GM12873 (cell line): ENCODE measurements at regions not wholly inside any gene's neighbourhood (a gene's known extent, or its start where the extent isn't known, plus 50 kb on each side); places are given as distances from the start of the nearest gene placed in this dataset.

ENCODE experiments used
- CTCF ChIP-seq: IDR thresholded peaks from 2 replicates; pipeline ENCODE4 v1.5.1; 2012; ENCODE audit warnings: low read depth, mild to moderate bottlenecking, moderate library complexity, low read length, control low read depth; ENCODE audit not compliant: insufficient read depth; ENCODE audit errors: missing control alignments

GRCh38 chr5:2142456-2142954 is 259.8 kb upstream of the IRX4 start:
- TF ChIP-seq CTCF = no peak

GRCh38 chr5:2141254-2142000 is 258.7 kb upstream of the IRX4 start:
- no peak for TF ChIP-seq CTCF

GRCh38 chr5:2140501-2141175 is 257.9 kb upstream of the IRX4 start:
- TF ChIP-seq CTCF = no peak

GRCh38 chr5:2139478-2139877 is 256.8 kb upstream of the IRX4 start:
- TF ChIP-seq CTCF = no peak

- no peak for TF ChIP-seq CTCF
These were observed 256.2 kb upstream of the IRX4 start for GRCh38 chr5:2138896-2139295.

- TF ChIP-seq CTCF = no peak
These were observed 254.8 kb upstream of the IRX4 start for GRCh38 chr5:2137444-2138050.

GRCh38 chr5:2136728-2137333 is 254.1 kb upstream of the IRX4 start:
- TF ChIP-seq CTCF = no peak
